Mononuclear cell (primary cell): ENCODE measurements at regions not wholly inside any gene's neighbourhood (a gene's known extent, or its start where the extent isn't known, plus 50 kb on each side); places are given as distances from the start of the nearest gene placed in this dataset.

Experiments used
- H3K27me3 ChIP-seq: 2 replicates; pipeline ENCODE4 v1.6.0; 2011; ENCODE audit warnings: low read length, control low read depth; ENCODE audit not compliant: insufficient read depth
- H3K4me1 ChIP-seq: 2 replicates; pipeline ENCODE4 v1.5.1; 2011; ENCODE audit warnings: mild to moderate bottlenecking, low read length, control low read depth; ENCODE audit not compliant: insufficient read depth
- H3K4me3 ChIP-seq: 2 replicates; pipeline ENCODE4 v1.5.1; 2011; ENCODE audit warnings: mild to moderate bottlenecking, low read length, moderate library complexity
- H3K9me3 ChIP-seq: 2 replicates; pipeline ENCODE4 v1.5.1; 2011; ENCODE audit warnings: low read depth, mild to moderate bottlenecking, control low read depth, low read length

GRCh38 chr10:120800528-120801323, 50.4 kb upstream of the WDR11 start:
- no peaks in the 10 kb centered on the region for H3K9me3 ChIP-seq
- H3K4me1 ChIP-seq = peaks cover 14% of the 10 kb centered on the region
- no peak overlapping the region for H3K4me3 ChIP-seq
- H3K27me3 ChIP-seq = no peaks in the 10 kb centered on the region
